Left kidney (tissue), 1 donor: ENCODE measurements at regions not wholly inside any gene's neighbourhood (a gene's known extent, or its start where the extent isn't known, plus 50 kb on each side); places are given as distances from the start of the nearest gene placed in this dataset.
A peak's percentile ranks its signal among the peaks of the same experiment; 100 is the strongest.
"Not testable (repeated sequence)": the region's sequence is repeated elsewhere in the genome, so short reads cannot be mapped to it uniquely, and the experiment has no call there.

Experiments used
- DNase-seq: peaks from one replicate; pipeline ENCODE4 v3.0.0-alpha.2; 2013

DNA sequence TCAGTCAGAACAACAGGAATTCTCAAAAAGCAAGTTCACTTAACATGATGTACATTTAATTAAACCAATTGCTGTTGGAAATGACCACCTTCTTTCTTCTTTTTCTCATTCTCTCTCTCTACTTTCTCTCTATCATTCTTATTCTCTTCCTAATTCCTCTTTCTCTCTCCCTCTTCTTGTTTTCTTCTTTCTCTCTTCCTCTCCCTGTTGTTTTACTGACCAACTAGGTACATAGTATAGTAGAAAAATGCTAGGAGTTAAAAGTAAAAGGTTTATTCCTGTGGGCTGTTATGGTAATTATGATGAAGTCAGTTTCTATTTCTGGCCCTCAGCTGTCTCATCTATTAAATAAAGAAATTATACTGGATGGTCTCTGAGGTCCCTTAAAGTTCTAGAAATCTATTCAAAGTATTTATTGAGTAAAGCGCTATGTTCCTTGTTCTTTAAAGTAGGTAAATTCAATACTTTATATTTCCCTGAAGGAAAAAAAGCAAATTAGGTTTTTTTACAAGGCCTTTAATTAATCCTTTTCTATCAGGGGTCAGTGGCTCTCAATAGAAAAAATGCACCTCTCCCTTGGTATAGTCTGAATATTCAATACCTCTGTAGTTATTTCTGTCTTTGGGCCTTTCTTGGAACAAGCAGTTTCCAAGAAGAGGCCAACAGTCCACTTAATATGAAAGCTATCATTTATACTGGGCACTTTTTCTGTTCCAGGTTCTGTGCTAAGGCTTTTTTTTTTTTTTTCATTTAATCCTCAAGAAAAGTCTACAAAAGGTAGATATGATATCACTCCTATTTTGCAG is 102.3 kb upstream of the SLC30A5 start:
- no peak for DNase-seq

GRCh38 chr5:68994645-68995044 is 99.2 kb upstream of the SLC30A5 start:
- DNase-seq = no peak

- no peak for DNase-seq
Observed at GRCh38 chr5:68995845-68996545, 97.8 kb upstream of the SLC30A5 start.

GRCh38 chr5:68999181-68999580 is 94.6 kb upstream of the SLC30A5 start:
- no peak for DNase-seq

- DNase-seq = no peak
Observed at GRCh38 chr5:69000216-69000919, 93.4 kb upstream of the SLC30A5 start.

- DNase-seq = no peak
Observed at GRCh38 chr5:69000949-69001348, 92.9 kb upstream of the SLC30A5 start.

- no peak for DNase-seq
Observed at GRCh38 chr5:69001627-69002026, 92.2 kb upstream of the SLC30A5 start.

- no peak for DNase-seq
Observed at GRCh38 chr5:69004127-69004526, 89.7 kb upstream of the SLC30A5 start.

DNA sequence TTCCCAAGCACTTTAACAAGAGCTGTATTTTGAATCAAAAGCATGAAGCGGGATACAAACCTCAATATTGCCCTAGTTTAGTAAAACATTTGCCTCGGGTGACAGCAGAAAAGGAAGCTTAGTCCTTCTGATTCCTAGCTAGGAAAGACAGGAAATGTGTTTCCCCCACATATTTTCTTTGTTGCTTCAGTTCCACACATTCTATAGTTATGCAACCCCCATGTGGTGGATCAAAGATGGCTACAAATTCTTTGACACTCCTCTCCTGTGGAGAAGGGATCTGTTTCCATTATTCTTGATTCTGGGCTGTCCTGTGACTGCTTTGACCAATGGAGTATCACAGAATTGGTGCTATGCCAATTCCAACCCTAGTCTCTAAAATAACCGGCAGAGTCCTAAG is 89.1 kb upstream of the SLC30A5 start:
- DNase-seq = no peak

DNA sequence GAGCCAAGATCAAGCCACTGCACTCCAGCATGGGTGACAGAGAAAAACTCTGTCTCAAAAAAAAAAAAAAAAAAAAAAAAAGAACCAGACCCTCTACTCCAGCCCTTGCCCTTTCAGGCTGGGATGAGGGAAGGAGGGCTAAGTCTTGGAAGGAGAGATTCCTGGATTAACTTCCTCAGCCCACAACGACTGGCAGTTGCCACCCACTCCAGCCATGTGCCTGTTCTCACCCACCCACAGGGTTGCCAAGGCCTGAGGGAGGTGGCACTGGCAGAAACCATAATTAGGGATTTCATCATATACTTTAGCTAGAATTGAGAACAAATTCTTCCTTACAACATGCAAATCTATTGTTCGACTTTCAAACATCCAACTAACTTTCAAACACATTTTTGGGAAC is 87.8 kb upstream of the SLC30A5 start:
- no peak for DNase-seq

DNA sequence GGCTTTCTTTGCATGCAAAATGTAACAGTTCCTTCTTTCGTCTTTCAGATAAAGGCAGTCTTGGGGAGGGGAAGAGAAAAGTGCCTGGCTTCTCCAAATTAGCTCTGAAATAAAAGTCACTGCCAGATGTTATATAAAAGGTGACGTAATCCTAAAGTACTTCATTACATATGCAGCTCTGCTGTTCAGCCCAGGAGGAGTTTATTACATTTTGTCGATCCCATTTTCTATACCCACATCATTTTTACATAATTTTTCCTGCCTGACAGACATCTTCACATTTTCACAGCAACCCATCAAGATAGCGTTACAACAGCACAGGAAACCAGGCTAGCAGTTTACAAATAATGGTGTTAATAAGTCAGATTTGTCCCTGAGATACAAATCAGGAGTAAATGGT is 86.7 kb upstream of the SLC30A5 start:
- no peak for DNase-seq

DNA sequence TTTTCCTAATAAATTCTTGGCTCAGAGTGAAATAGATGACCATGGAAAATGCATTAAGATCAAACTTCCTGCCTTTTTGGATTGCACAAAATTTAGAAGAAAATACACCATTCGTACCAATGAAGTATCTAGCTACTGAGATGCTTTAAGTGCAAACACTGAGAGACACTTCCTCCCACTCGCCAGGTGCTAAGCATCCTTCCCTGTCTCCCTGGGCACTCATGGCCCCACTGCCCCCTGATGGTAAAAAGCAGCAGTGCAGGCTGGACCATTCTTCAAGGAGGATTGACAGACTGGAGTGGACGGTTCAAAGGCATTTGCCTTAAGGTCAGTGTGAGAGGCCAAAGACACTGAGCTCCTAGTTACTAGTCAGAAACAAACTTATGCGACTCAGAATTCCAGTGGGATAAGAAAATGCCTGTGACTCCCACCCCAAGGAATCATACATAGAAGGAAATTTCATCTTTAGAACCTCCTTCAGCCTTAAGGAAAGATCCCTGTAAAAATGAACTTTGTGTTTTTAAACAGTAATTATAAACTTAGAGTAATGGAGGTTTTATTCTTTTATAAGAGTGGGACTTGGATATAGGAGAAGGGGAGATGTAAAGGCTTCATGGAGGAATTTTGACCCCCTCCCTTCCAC is 86.0 kb upstream of the SLC30A5 start:
- peak; percentile 75 for DNase-seq

GRCh38 chr5:69010476-69010875 is 83.3 kb upstream of the SLC30A5 start:
- no peak for DNase-seq

GRCh38 chr5:69011910-69012309 is 81.9 kb upstream of the SLC30A5 start:
- no peak for DNase-seq

- DNase-seq = no peak
Observed at GRCh38 chr5:69013481-69013880, 80.3 kb upstream of the SLC30A5 start.

DNA sequence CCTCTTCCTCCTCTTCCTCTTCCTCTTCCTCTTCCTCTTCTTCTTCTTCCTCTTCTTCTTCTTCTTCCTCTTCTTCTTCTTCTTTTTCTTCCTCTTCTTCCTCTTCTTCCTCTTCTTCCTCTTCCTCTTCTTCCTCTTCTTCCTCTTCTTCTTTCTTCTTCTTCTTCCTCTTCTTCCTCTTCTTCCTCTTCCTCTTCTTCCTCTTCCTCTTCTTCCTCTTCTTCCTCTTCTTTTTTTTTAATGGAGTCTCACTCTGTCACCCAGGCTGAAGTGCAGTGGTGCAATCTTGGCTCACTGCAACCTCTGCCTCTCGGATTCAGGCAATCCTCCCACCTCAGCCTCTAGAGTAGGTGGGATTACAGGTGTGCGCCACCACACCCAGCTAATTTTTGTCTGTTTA is 79.8 kb upstream of the SLC30A5 start:
- not testable (repeated sequence) for DNase-seq

GRCh38 chr5:69019668-69020375 is 74.0 kb upstream of the SLC30A5 start:
- no peak for DNase-seq

DNA sequence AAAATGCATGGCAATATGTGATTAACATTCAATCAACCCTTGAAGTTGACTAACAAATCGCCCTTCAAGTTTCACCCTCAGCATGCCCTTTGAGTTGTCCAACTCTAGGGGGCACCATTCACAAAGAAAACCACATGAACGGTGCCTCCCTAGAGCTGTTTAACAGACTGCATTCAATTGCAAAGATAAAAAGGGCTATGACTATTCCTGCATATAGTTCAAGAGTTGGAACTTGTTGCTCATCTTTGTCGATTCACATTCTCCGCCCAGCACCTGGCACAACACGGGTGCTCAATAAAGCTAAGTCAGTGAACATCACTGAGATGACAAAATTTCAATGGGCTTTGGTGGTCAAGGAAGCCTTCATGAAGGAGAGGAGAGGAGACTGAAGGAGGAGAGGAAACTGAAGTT is 69.6 kb upstream of the SLC30A5 start:
- DNase-seq = no peak

DNA sequence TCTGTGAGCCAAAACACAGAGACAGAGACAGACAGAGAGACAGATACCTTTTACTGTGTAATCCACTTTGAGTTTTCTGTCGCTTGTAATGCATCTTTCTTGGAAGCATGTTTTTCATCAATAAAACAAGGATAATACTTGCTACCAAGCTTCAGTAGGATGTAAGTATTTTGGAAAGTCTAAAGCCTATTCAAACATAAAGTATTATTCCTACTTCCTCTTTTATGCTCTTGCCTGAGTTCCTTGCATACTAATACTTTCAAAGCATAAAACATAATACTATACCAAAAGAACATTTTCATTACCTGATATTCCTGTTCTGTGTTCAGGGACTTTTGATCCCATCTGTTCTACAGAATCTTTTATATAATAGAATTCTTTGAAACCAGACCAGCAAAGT is 64.5 kb upstream of the SLC30A5 start:
- no peak for DNase-seq

GRCh38 chr5:69030358-69031062 is 63.3 kb upstream of the SLC30A5 start:
- no peak for DNase-seq

DNA sequence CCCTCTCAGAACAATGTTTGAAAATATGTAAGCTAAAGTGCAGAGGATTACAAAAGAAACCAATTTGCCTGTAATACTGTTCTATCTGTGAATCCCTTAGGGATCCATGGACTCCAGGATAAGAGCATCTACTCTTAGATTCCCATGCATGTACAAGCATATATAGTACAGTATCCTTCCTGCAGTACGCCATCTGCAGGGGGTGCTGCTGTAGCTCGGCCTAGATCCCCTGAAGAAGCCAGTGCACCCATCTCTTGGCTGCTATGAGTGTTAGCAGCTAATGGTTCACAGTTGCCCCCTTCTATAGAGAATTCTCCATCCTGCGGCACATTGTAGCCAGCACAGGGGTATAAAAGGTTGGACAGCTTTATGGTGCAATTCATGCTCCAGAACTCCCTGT is 61.8 kb upstream of the SLC30A5 start:
- no peak for DNase-seq
